ENCODE measurements at regions not wholly inside any gene's neighbourhood (a gene's known extent, or its start where the extent isn't known, plus 50 kb on each side); places are given as distances from the start of the nearest gene placed in this dataset.

GRCh38 chr7:98040626-98041360 is 50.8 kb upstream of the OCM2 start:
- no peak for DNase-seq (ENCODE audit: low read depth in 2 of 2, low spot score in 1 of 2)

GRCh38 chr7:98046816-98047215 is 56.8 kb upstream of the OCM2 start:
- no peak for DNase-seq (ENCODE audit: low read depth in 2 of 2, low spot score in 1 of 2)

- no peak for DNase-seq (ENCODE audit: low read depth in 2 of 2, low spot score in 1 of 2)
Observed at GRCh38 chr7:98049034-98049433, 57.6 kb upstream of the LMTK2 start.

- DNase-seq (ENCODE audit: low read depth in 2 of 2, low spot score in 1 of 2): peak; percentile 10 to 13
Observed at GRCh38 chr7:98051118-98051744, 55.4 kb upstream of the LMTK2 start.

- no peak for DNase-seq (ENCODE audit: low read depth in 2 of 2, low spot score in 1 of 2)
Observed at GRCh38 chr7:98054585-98054984, 52.1 kb upstream of the LMTK2 start.

GRCh38 chr7:98056580-98056979 is 50.1 kb upstream of the LMTK2 start:
- DNase-seq (ENCODE audit: low read depth in 2 of 2, low spot score in 1 of 2): no peak
